Heart left ventricle (tissue), 13 donors: ENCODE measurements at regions not wholly inside any gene's neighbourhood (a gene's known extent, or its start where the extent isn't known, plus 50 kb on each side); places are given as distances from the start of the nearest gene placed in this dataset.

ENCODE experiments used
- CTCF ChIP-seq, 12 donors: fragments of 200-600 bp; sonication (generic) in 4 of 12; IDR thresholded peaks; one replicate each; pipeline versions ENCODE4 v1.5.0 to v1.8.0; 2018 to 2022; ENCODE audit warnings: antibody characterized with exemption in 12 of 12, mild to moderate bottlenecking in 5 of 12
- POLR2A ChIP-seq, 2 donors: fragments of 450-650 bp; IDR thresholded peaks; one replicate each; pipeline ENCODE4 v1.6.1; 2017; ENCODE audit warnings: antibody characterized with exemption in 2 of 2, mild to moderate bottlenecking in 2 of 2, moderate library complexity in 2 of 2
- donor health status: ischemic (EF 13 %, LVEDD 7.1; RV severe dilation, severe dysfunction).
- donor health status: DM: no; HTN: yes; CAD: no.
- donor health status: DM: no; HTN: no; CAD: no.
- donor health status: ischemic (EF 25% LVEDD 6.9; RV normal size, moderate dysfunction).
- donor health status: ischemic (EF 25% LVEDD 5.7; RV mildly dilated, moderate dysfunction).
- donor health status: ischemic (EF 35%, LVEDD 5.7; RV mildly dilated, moderate dysfunction).
- donor health status: nonischemic (EF 11% LVEDD 7.7; RV severe dilation, severe dysfunction).
- donor health status: DM: yes; HTN: yes; CAD: no.
- donor health status: PGD.
- donor health status: ischemic (EF 29% LVEDD 5.4; RV normal size, mild dysfunction).
- donor health status: nonischemic (EF 23%, LVEDD 6.1; RV moderate dilation, normal function).

- no peak for TF ChIP-seq CTCF (IDR thresholded peaks at IDR 0.05)
- no peak for TF ChIP-seq POLR2A (IDR thresholded peaks at IDR 0.05)
Measured at GRCh38 chr13:44244288-44244687, 129.3 kb upstream of the SERP2 start.
